Activated naive CD4-positive, alpha-beta T cell treated with anti-CD3 and anti-CD28 coated beads, Interleukin-2, amount 50 U/mL, for 72 hours (primary cell): ENCODE measurements at regions not wholly inside any gene's neighbourhood (a gene's known extent, or its start where the extent isn't known, plus 50 kb on each side); places are given as distances from the start of the nearest gene placed in this dataset.

Experiments
- ATAC-seq, 2 donors: fragments of 150-1000 bp; cut with Tn5 transposase; 2 replicates each; pipeline ENCODE4 v1.10.0; 2021; ENCODE audit warnings: mild to moderate bottlenecking in 2 of 2, moderate library complexity in 2 of 2
- DNase-seq, 2 donors: peaks; one replicate each; pipeline ENCODE4 v3.0.0; 2021 to 2022; ENCODE audit warnings: low spot score in 2 of 2
- H3K27ac Mint-ChIP-seq, 2 donors: one replicate each; pipeline ENCODE4 v1.8.0; 2022; ENCODE audit warnings: mild to moderate bottlenecking in 2 of 2, mixed read lengths in 2 of 2
- H3K36me3 Mint-ChIP-seq, 2 donors: one replicate each; pipeline ENCODE4 v1.8.0; 2022; ENCODE audit warnings: mixed read lengths in 2 of 2
- H3K9me3 Mint-ChIP-seq, 2 donors: one replicate each; pipeline ENCODE4 v1.8.0; 2022; ENCODE audit warnings: mixed read lengths in 2 of 2

DNA sequence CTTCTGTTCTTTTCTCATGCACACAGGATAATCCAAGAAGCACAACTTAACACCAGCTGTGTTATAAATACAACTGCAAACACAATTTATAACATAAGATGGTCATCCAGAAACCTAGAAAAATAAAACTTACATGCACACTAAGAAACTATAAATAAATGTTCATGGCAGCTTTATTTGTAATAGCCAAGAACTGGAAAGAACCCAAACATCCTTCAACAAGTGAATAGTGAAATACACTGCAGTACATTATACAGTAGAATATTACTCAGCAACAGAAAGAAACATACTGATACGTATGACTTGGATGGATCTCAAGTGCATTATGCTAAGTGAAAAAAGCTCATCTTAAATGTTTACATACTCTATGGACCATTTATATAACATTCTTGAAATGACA, 132.7 kb downstream of the SPTSSA start:
- ATAC-seq (no peak), DNase-seq (no peak)
- Mint-ChIP-seq H3K27ac (no peak overlapping the region), H3K36me3 (no peaks in the 10 kb centered on the region), H3K9me3 (no peaks in the 10 kb centered on the region)

DNA sequence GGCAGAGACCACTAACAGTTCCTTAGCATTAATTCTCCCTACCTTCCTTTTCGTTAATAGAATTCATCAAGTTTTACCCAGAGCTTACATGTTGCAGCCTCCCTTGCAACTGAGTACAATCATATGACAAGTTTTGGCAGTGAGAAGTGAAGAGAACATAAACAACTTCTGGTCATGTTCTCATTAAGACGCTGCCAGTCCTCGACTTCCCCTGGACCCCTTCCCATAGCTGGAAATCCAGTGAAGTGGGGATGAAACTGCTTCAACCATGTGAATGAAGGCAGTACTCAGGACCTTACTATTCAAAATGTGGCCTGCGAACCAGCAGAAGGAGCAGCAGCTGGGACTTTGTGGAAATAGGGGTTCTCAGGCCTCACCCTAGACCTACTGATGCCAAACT, 133.9 kb downstream of the SPTSSA start:
- Mint-ChIP-seq H3K27ac (no peak overlapping the region), H3K9me3 (no peaks in the 10 kb centered on the region), H3K36me3 (no peaks in the 10 kb centered on the region)
- DNase-seq (no peak), ATAC-seq (no peak)

DNA sequence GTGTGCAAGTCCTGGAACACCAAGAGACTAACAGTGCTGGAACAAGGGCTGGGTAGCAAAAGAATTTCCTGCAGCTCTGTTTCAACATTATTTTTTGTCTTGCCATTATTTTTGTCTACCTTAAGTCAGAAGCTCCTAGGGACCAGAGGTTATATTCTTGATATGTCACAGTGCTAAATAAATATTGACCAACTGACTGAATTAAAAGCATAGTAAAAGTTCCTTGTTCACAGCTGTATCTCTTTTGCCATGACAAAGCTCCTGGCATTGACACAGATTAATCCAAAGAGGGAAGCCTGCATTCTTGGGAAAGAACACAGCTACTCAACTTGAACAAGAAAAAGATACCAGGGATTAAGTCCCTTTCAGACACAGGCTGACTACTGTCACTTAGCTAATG, 136.5 kb downstream of the SPTSSA start:
- Mint-ChIP-seq H3K9me3 (no peaks in the 10 kb centered on the region), H3K36me3 (no peaks in the 10 kb centered on the region), H3K27ac (no peak overlapping the region)
- ATAC-seq (no peak), DNase-seq (no peak)

DNA sequence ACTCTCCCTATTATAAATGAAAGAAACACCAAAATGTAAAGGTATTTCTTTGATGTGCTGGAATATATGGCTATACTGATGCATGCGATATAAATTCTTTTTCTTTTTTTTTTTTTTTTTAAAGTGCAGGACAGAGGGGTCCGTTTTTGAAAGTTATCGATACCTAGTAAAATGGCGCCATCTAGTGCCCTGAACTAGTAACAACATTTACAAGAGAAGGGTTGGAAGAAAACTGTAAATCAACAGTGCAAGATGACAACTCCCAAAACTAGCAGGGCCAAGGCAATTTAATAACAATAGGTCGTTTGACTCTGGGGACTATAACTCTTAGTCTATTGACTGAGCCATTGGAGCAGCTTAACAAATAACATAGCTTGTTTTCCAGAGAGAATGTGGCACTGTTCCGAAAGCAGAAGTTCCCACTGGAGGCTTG, 137.7 kb downstream of the SPTSSA start:
- Mint-ChIP-seq H3K27ac (no peak overlapping the region), H3K9me3 (no peaks in the 10 kb centered on the region), H3K36me3 (no peaks in the 10 kb centered on the region)
- ATAC-seq (peak; percentile 22 to 40), DNase-seq (peak in 1 of 2 donors; percentile 31)

DNA sequence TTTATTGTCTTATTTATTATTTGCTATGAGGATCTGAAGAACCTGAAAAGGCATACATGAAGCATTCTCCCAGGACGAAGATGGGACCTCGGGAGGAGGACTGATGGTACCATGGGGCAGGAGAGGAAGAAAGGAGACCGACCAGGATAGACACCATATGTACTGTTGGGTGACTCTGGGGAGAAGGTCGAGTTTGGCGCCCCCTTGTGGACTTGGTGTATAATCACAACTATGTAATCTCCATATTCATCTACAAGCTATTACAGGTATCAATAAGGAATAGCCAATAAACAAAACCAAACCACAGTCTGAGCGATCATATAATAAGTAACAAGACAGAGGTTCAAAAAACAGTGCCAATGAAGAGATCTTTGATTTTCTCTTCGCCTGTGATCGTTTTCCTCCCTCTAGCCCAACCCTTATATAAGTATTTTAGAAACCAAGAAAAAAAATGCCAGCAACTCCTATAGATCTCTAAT, 139.1 kb downstream of the SPTSSA start:
- H3K36me3 Mint-ChIP-seq: no peaks in the 10 kb centered on the region
- DNase-seq (peak in 1 of 2 donors; percentile 83), ATAC-seq (peak; percentile 72 to 86)
- H3K9me3 Mint-ChIP-seq: no peaks in the 10 kb centered on the region
- no peak overlapping the region for H3K27ac Mint-ChIP-seq

DNA sequence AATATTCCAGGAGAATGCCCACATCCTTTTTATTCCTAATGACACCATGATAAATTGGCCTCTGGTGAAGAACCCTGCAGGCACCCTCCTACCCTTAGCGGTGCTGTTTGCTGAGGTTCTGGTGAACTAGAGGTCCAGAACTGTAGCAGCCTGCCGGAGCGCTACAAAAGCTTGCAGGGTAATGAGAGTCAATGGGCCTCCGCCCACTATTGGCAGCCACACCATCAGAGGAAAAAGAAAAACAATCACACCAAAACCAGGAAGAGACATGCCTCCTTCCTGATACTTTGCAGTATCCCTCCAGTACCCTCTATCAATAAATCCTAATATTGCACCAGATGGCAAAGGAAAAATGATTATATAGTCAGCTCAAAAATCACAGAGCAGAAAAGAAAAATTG, 142.9 kb downstream of the SPTSSA start:
- ATAC-seq (no peak), DNase-seq (no peak)
- Mint-ChIP-seq H3K9me3 (no peaks in the 10 kb centered on the region), H3K27ac (no peak overlapping the region), H3K36me3 (no peaks in the 10 kb centered on the region)

DNA sequence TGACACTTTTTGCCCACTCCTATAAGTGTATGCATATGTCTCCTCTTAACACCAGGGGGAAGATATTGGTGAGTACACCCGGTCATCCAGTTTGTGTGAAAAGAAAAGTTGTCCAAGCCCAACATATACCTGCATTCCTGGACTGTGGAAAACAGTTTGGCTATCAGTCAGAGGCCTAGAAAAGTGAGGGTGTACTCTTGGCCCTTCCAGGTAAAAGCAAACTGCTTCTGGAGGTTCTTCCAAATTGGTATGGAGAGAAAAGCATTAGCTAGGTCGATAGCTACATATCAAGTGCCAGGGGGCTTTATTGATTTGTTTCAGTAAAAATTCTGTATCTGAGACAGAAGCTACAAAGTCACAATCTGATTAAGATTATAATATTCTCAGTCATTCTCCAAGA, 144.0 kb downstream of the SPTSSA start:
- H3K36me3 Mint-ChIP-seq: no peaks in the 10 kb centered on the region
- no peak overlapping the region for H3K27ac Mint-ChIP-seq
- DNase-seq (no peak), ATAC-seq (no peak)
- H3K9me3 Mint-ChIP-seq: no peaks in the 10 kb centered on the region

DNA sequence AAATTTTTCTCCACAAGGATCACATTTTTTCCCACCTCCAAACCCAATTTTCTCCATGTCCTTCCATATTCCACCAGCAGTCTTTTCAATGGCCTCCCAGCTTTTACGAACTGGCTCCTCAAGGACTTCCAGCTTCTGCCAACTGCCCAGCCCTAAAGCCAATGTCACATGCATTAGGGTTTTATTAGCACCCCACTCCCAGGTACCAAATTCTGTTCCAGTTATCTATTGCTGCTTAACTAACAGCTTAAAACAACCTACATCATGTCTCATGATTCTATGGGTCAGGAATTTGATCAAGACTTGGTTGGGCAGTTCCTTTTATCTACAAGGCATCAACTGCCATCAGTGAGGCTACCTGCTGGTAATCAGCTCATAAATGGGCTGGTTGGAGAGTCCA, 151.3 kb downstream of the SPTSSA start:
- Mint-ChIP-seq H3K9me3 (no peaks in the 10 kb centered on the region), H3K36me3 (no peaks in the 10 kb centered on the region), H3K27ac (no peak overlapping the region)
- ATAC-seq (no peak), DNase-seq (no peak)

DNA sequence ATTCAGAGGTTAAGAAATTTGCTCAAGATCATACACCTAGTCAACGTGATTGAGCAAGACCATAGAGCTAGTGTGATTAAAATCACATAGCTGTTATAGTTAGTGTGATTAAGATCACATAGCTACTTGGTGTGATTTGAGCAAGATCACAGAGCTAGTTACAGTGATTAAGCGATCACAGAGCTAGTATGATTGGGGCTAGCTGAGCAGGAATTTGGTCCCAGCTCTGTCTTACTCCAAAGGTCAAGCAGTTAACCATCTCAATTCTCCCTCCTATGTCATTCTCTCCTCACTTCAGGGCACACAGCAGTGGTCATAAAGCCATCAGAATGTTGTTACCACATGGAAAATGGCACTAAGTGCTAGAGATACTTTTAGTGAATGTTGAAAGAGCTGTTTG, 158.2 kb downstream of the SPTSSA start:
- no peak for ATAC-seq
- no peak for DNase-seq
- Mint-ChIP-seq H3K9me3 (no peaks in the 10 kb centered on the region), H3K36me3 (no peaks in the 10 kb centered on the region), H3K27ac (peak overlapping the region in 1 of 2 donors; percentile 2)

DNA sequence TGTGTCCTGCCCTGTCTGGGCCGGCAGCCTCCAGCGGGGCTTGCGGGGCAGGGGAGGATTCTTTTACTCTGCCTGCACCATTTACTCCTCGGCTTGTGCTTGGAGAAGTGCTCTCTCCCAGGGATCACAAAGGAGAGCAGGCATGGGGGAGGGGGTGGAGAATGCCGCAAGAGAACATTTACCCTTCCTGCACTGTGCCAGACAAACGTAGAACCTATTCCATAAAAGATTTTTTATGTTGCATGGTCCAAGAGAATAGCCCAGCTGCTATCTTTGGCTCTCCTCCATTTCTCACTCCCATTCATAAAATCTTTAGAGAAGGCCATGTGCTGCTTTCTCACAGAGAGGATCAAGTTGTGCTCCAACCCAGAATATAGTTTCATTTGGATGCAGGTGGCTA, 159.4 kb downstream of the SPTSSA start:
- H3K9me3 Mint-ChIP-seq: no peaks in the 10 kb centered on the region
- H3K36me3 Mint-ChIP-seq: no peaks in the 10 kb centered on the region
- DNase-seq: no peak
- ATAC-seq: no peak
- no peak overlapping the region for H3K27ac Mint-ChIP-seq

DNA sequence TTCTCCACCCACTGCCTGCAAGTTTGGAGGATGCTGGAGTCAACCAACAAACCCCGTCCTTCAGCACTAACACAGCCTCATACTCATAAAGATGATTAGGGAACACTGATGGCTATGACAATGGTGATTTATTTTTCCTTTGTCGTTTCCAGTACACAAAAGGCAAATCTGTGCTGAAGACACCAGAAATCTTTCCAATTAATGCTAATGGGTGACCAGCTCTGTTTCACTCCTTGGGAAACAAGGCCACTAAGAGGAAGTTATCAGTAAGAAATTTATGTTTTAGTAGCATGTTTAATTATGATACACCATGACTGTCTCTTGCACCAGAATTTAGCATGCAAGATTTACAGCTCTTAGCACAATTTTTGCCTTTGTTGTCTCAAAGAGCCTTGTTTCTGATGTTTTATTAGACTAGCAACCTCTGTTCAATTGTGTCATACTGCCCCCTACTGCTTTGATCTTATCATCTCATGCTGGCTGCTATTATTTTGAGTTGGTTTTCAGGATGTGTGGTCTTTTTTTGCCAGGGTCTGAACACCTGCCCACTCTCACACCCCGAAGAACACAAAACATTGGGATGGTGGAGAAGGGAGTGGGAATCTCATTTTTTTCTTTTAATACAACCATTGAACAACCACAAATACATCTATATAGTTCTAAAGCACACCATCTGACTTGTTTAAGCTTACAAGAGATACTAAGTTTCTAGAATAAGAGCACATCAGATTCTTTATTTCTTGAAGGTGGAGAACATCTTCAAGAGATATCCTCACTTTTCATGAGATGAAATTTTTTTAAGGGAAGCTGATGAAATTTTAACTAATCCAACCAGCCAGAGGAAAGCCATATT, 160.9 kb downstream of the SPTSSA start:
- H3K27ac Mint-ChIP-seq: no peak overlapping the region

DNA sequence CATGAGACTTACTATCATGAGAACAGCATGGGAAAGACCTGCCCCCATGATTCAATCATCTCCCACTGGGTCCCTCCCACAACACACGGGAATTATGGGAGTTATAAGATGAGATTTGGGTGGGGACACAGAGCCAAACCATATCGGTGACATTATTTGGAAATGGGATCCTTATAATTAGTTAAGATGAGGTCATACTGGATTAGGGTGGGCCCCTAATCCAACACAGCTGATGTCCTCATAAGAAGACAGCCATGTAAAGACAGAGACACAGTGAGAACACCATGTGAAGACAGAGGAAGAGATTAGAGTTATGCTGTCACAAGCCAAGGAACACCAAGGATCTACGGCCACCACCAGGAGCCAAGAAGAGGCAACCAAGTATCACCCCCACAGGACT, 161.7 kb downstream of the SPTSSA start:
- no peak for DNase-seq

More for the DNA sequence above, 160.9 kb downstream of the SPTSSA start:
- no peaks in the 10 kb centered on the region for H3K36me3 Mint-ChIP-seq
- ATAC-seq: no peak
- peak in 1 of 2 donors; percentile 15 for DNase-seq
- no peaks in the 10 kb centered on the region for H3K9me3 Mint-ChIP-seq

DNA sequence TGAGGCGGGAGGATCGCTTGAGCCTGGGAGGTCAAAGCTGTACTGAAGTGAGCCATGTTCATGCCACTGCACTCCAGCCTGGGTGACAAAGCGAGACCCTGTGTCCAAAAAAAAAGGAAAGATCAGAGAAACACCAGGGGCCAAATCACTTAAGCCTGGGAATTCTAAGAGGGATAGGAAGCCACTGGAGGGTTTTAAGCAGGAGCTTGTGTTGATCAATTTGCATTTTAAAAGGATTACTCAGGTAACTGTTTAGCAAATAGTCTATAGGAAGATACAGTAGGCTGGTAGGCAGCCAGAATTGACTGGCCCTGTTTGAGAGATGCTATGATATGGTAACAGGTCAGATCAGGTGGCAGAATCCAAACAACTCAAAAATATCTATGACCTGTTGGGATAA, 162.7 kb downstream of the SPTSSA start:
- DNase-seq (no peak), ATAC-seq (no peak)
- Mint-ChIP-seq H3K27ac (peak overlapping the region in 1 of 2 donors; percentile 26), H3K36me3 (no peaks in the 10 kb centered on the region), H3K9me3 (no peaks in the 10 kb centered on the region)

More for the DNA sequence above, 161.7 kb downstream of the SPTSSA start:
- no peaks in the 10 kb centered on the region for H3K9me3 Mint-ChIP-seq
- ATAC-seq: no peak
- no peaks in the 10 kb centered on the region for H3K36me3 Mint-ChIP-seq
- H3K27ac Mint-ChIP-seq: no peak overlapping the region

DNA sequence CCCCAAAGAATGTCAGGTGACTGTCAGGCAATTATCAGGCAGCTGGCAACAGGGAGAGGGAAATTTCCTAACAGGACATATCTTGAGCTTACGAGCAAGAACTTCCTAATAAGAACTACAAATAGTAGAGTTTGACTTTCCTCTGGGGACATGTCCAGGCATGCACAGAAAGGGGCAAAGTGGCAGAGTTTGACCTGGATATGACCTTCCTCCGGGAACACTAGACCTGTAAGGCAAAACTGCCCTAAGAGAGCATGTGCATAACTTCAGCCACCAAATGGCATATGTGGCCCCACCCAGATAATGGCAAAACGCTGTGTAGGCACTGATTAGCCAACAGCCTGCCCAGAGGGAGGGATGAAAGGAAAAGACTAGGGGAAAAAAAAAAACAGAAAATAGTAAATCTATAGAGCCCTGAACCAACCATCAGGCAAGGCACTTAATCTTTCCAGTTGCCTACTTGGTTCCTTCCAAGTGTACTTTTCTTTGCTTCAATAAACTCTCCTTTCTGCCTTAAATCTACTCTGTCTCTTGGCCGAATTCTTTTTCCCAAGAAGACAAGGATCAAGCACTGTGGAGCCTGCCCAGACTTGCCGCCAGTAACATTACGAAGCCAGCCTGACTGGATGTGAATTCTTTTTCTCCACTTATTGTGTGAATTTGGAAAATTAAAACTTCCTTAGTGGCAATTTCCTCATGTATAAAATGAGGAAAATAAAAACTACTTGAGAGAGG, 164.1 kb downstream of the SPTSSA start:
- H3K9me3 Mint-ChIP-seq: no peaks in the 10 kb centered on the region
- DNase-seq: no peak
- H3K27ac Mint-ChIP-seq: no peak overlapping the region
- H3K36me3 Mint-ChIP-seq: no peaks in the 10 kb centered on the region
- ATAC-seq: no peak

DNA sequence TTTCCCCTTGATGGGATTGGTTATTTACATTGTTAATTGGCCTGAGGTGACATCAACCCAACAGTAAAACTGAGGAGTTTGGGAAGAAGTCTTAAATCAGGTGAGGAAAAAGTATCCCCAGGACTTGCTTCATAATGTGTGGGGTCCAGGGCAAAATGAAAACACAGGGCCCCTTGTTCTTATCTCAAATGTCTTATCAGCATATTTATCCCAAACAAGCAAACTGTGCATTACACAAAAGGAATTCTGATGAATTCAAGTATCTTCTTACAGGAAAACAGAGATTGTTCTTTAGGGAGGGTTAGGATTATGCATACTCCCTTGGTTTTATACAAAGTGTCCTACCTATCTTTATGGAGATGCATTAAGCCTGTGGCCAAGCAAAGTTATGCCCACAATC, 178.4 kb downstream of the SPTSSA start:
- ATAC-seq (no peak), DNase-seq (no peak)
- Mint-ChIP-seq H3K27ac (no peak overlapping the region), H3K36me3 (no peaks in the 10 kb centered on the region), H3K9me3 (no peaks in the 10 kb centered on the region)

DNA sequence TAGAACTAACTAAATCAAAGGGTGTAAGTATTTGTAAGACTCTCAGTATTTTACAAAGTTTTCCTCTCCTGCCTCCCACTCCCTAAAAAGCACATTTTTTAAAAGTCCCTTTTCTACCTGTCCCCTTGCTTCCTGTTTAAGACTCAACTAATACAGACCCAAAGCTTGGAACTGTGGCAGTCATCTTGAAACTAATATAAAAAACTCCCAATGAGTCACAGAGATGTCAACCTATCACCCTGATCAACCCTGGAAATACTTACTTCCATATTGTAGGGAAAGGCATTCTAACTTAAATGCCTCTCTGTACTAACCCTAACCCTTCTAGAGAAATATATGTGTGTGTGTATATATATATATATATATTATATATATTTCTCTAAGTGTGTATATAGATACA, 184.8 kb downstream of the SPTSSA start:
- Mint-ChIP-seq H3K27ac (no peak overlapping the region), H3K36me3 (no peaks in the 10 kb centered on the region)

DNA sequence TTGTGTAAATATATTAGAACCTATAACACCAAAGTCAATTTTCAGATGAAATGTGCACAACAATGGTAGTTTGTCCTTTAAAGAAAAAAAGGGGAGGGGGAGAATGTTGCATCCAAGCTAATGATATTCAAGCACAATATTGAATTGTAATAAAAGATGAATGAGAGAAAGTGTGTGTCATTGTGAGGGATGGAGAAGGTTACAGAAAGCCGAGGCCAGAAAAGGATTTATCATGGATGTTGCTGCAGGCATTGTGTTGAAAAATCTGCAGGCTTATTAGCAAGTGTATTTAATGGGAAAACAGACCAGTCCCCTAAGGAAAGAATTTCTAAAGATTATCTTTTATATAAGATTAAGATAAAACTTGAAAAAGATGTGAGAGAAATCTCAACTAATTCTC, 186.5 kb downstream of the SPTSSA start:
- Mint-ChIP-seq H3K27ac (no peak overlapping the region), H3K9me3 (no peaks in the 10 kb centered on the region), H3K36me3 (no peaks in the 10 kb centered on the region)
- ATAC-seq (no peak), DNase-seq (no peak)

More for the DNA sequence above, 184.8 kb downstream of the SPTSSA start:
- ATAC-seq: peak; percentile 55 to 57
- no peaks in the 10 kb centered on the region for H3K9me3 Mint-ChIP-seq
- DNase-seq: no peak

DNA sequence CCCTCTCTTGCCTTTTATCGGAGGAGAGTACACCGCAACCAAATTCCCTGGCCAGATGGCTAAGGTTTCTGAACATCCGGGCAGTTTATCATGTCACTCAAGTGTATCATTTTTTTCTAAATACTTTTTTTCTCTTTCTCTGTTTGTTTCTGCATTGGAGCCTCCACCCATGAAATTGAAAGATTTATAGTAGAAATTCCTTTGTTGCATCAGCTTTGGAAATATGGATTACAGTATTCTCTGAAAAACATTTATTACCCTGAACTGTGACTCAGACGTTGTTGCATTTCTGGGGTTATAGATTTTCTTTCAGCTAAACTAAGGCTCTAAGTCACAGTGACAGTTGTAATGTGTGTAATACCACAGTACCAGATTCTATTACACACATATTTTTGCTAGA, 187.0 kb downstream of the SPTSSA start:
- Mint-ChIP-seq H3K9me3 (no peaks in the 10 kb centered on the region), H3K36me3 (no peaks in the 10 kb centered on the region)
- no peak for ATAC-seq

More for the DNA sequence above, 187.0 kb downstream of the SPTSSA start:
- no peak overlapping the region for H3K27ac Mint-ChIP-seq
- no peak for DNase-seq
